DMS79 (cell line): ENCODE measurements at regions not wholly inside any gene's neighbourhood (a gene's known extent, or its start where the extent isn't known, plus 50 kb on each side); places are given as distances from the start of the nearest gene placed in this dataset.

Source experiments
- DNase-seq: peaks from one replicate; lab custom pipeline; 2025; lab: John Stamatoyannopoulos, UW

GRCh38 chr18:70998490-70998889 lies 709.6 kb downstream of the SOCS6 start:
- no peak for DNase-seq

- DNase-seq = no peak
Observed at GRCh38 chr18:70994116-70994515, 705.3 kb downstream of the SOCS6 start.

GRCh38 chr18:70991577-70991976 lies 702.7 kb downstream of the SOCS6 start:
- DNase-seq = no peak

GRCh38 chr18:70985948-70986347 lies 697.1 kb downstream of the SOCS6 start:
- DNase-seq = no peak

- DNase-seq = no peak
Observed at GRCh38 chr18:70982292-70982691, 693.4 kb downstream of the SOCS6 start.

GRCh38 chr18:70981400-70982140 lies 692.7 kb downstream of the SOCS6 start:
- DNase-seq = no peak

- DNase-seq = no peak
Observed at GRCh38 chr18:70973626-70974025, 684.8 kb downstream of the SOCS6 start.

GRCh38 chr18:70966419-70966818 lies 677.6 kb downstream of the SOCS6 start:
- no peak for DNase-seq

GRCh38 chr18:70961939-70962338 lies 673.1 kb downstream of the SOCS6 start:
- DNase-seq = no peak

GRCh38 chr18:70956554-70956953 lies 667.7 kb downstream of the SOCS6 start:
- no peak for DNase-seq

GRCh38 chr18:70936160-70936559 lies 647.3 kb downstream of the SOCS6 start:
- DNase-seq = no peak

- no peak for DNase-seq
Observed at GRCh38 chr18:70931942-70932814, 643.3 kb downstream of the SOCS6 start.

- DNase-seq = no peak
Observed at GRCh38 chr18:70920840-70921374, 632.1 kb downstream of the SOCS6 start.

GRCh38 chr18:70907673-70908072 lies 618.8 kb downstream of the SOCS6 start:
- DNase-seq = peak; percentile 64

GRCh38 chr18:70892381-70892780 lies 603.5 kb downstream of the SOCS6 start:
- no peak for DNase-seq

GRCh38 chr18:70870292-70870691 lies 581.4 kb downstream of the SOCS6 start:
- no peak for DNase-seq

- DNase-seq = no peak
Observed at GRCh38 chr18:70848329-70848728, 559.5 kb downstream of the SOCS6 start.

GRCh38 chr18:70840649-70841048 lies 551.8 kb downstream of the SOCS6 start:
- no peak for DNase-seq

- DNase-seq = no peak
Observed at GRCh38 chr18:70827632-70828031, 538.8 kb downstream of the SOCS6 start.

GRCh38 chr18:70826571-70826970 lies 537.7 kb downstream of the SOCS6 start:
- DNase-seq = no peak

- no peak for DNase-seq
Observed at GRCh38 chr18:70822691-70823090, 533.8 kb downstream of the SOCS6 start.

- no peak for DNase-seq
Observed at GRCh38 chr18:70822117-70822516, 533.3 kb downstream of the SOCS6 start.

GRCh38 chr18:70808481-70809056 lies 519.7 kb downstream of the SOCS6 start:
- DNase-seq = no peak
